ENCODE measurements at regions not wholly inside any gene's neighbourhood (a gene's known extent, or its start where the extent isn't known, plus 50 kb on each side); places are given as distances from the start of the nearest gene placed in this dataset.

DNA sequence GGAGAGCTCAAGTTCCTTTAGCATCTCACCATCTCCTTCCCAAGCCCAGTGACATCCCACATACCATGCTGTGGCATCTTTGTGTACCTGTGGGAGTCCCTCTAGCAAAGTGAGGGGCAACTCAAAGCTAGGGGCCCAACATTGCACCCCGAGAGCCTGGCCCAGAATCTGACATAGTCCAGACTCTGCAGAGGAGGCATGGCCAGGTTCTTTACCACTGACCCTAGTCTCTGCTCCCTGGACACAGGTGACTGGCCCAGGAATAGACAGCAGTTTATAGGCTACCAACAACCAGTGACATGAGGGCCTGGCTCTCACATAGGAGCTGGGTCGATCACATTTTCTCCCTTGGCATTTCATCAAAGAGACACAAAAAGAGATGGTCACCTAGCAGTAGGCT, 444.0 kb upstream of the ZMIZ1 start:
- no peak for FAIRE-seq
- TF ChIP-seq, protein P1, sequence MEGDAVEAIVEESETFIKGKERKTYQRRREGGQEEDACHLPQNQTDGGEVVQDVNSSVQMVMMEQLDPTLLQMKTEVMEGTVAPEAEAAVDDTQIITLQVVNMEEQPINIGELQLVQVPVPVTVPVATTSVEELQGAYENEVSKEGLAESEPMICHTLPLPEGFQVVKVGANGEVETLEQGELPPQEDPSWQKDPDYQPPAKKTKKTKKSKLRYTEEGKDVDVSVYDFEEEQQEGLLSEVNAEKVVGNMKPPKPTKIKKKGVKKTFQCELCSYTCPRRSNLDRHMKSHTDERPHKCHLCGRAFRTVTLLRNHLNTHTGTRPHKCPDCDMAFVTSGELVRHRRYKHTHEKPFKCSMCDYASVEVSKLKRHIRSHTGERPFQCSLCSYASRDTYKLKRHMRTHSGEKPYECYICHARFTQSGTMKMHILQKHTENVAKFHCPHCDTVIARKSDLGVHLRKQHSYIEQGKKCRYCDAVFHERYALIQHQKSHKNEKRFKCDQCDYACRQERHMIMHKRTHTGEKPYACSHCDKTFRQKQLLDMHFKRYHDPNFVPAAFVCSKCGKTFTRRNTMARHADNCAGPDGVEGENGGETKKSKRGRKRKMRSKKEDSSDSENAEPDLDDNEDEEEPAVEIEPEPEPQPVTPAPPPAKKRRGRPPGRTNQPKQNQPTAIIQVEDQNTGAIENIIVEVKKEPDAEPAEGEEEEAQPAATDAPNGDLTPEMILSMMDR (IDR thresholded peaks at IDR 0.05; ENCODE audit: insufficient read depth, missing control alignments) = no peak

DNA sequence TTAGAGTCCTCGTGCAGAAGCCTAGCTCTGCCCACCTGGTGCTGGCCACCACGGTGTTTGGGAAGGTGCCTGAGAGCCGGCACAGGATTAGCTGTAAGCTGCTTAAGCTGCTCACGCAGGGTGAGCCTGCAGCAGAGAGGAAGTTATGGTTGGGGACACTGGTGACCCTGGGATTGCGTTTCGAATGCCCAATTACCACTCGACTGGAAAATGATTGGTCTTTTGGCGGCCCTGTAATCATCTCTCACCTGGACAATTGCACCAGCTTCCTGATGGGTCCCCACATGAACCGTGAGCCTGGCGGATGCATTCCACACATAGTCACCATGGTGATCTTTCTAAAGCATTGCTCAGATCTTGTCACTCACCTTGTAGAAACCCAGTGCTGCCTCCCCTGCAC, 442.3 kb upstream of the ZMIZ1 start:
- TF ChIP-seq, protein P1 (IDR thresholded peaks at IDR 0.05; ENCODE audit: insufficient read depth, missing control alignments) = no peak
- FAIRE-seq (peak; percentile 77), DNase-seq (ENCODE audit: insufficient read length, low spot score) (peak; percentile 70)

More for the DNA sequence above, 444.0 kb upstream of the ZMIZ1 start:
- no peak for DNase-seq (ENCODE audit: insufficient read length, low spot score)

DNA sequence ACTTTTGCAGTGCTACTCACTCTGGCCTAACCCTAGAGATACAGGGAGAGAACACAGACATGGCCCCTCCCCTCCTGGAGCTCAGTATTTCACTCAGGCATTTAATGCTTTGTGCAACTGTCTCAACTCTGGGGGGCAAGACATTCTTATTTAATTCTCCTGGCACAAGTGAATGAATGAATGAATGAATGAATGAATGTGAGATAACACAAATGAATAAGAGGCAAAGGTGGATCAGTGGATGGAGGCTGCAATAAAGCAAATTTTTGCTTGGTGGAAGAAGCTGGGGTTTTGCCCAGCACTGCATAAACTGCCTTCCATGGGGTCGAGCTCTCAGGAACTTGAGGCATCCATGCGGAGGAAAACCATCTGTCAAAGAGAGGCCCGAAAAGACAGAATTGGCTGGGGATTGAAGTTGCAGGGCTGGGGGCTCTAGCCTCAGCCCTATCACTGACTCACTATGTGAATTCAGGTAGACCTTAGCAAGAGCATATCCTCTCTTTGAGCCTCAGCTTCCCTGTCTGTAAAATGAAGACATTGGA, 441.4 kb upstream of the ZMIZ1 start:
- FAIRE-seq = no peak
- TF ChIP-seq, protein P1 (IDR thresholded peaks at IDR 0.05; ENCODE audit: insufficient read depth, missing control alignments) = no peak
- no peak for DNase-seq (ENCODE audit: insufficient read length, low spot score)

DNA sequence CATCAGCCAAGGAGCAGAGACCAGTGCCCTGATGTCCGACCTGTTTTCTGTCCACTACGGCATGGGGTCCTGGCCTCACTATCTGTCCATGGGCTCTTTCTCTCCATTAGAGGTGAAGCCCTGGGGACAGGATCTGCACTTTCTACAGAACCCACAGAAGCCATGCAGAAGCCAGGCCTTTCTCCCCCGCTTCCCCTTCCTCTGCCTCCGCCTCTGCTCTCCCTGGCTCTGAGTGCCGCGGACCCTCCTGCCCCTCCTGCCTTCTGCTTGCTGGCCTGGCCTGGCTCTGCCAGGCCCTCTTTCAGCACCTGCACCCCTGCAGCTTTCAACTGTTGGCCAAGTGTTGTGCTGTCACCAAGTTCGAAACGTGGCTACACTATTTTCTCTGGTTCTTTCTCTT, 439.8 kb upstream of the ZMIZ1 start:
- DNase-seq (ENCODE audit: insufficient read length, low spot score) (no peak), FAIRE-seq (no peak)
- TF ChIP-seq, protein P1 (IDR thresholded peaks at IDR 0.05; ENCODE audit: insufficient read depth, missing control alignments) = no peak

DNA sequence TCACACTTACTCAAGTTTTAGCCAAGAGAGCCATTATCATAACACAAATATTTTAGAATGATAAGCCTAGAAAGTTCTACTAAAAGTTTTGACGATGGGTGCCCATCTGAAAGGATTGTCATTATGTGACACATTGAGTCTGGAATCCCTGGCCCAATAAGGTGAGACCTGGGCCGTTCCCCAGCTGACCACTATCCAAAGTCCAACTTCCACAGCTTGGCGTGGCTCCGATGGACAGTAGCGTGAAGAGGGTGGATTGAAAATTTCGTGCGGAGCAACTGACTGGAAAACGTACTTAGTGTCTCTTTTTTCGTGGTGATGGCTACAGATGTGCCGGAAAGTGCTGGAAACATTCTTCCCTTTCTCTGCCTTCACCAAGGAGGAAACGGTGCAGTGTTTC, 439.0 kb upstream of the ZMIZ1 start:
- no peak for DNase-seq (ENCODE audit: insufficient read length, low spot score)
- no peak for FAIRE-seq
- TF ChIP-seq, protein P1 (IDR thresholded peaks at IDR 0.05; ENCODE audit: insufficient read depth, missing control alignments) = no peak

DNA sequence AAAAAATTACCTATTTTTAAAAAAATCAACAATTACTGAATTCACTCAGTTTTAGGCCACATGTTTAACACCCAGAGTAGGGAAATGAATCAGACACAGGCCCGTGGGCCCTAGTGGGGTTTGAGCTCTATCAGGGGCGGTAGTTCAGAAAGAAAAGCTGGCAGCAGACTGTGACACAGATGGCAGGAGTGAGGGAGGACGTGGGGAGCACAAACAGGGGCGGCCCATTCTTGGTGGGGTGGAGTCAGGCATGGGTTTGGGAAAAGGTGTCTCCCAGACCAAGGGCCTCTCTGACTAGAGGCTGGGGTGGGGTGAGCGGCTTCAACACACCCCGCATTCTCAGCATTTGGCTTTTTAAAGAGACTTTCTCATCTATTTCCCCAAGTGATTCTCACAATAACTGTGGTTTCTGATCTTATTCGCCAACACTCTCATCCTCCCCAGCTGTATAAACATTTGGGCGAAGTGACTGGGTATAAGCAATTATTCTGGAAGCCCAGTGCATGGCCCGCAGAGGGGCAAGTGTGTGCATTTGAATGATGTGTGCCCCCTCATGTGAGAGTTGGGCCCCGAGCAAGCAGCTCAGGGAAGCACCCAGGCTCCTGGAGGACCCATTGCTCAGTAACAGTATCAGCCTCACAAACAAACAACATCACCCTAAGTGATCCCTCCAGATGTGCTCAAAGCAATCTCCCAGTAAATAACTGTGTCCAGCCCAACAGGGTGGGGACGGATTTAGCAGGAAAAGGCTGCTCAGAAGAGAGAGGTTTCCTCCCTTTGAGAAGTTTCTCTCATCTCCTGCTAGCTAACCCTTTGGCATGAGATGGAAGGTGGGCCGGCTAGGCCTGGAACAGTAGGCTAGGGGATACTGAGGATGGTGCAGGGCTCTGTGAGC, 437.6 kb upstream of the ZMIZ1 start:
- TF ChIP-seq, protein P1 (IDR thresholded peaks at IDR 0.05; ENCODE audit: insufficient read depth, missing control alignments) = no peak
- FAIRE-seq = no peak
- DNase-seq (ENCODE audit: insufficient read length, low spot score) = no peak

DNA sequence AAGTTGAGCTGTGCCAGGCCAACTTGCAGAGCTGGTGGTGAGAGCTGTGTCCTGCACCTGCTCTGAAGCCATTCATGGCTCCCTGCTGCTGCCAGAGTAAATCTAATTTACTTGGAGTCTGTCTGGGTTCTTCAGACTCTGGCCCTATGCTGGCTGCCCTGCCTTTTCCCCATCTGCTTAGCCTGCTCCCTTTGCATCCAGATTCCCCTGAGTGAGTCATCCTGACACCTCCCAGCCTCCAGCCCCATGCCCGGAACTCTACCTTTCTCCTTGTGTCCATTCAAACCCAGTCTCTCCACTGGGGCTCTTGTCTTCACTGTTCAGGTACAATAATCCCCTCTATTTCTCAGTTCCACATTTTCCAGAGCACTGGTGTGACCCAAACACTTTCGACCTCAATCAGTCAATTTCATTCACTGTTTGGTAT, 434.4 kb upstream of the ZMIZ1 start:
- DNase-seq (ENCODE audit: insufficient read length, low spot score) (no peak), FAIRE-seq (no peak)
- TF ChIP-seq, protein P1 (IDR thresholded peaks at IDR 0.05; ENCODE audit: insufficient read depth, missing control alignments) = no peak

All from D721Med (cell line).